H9 (cell line): ENCODE measurements at regions not wholly inside any gene's neighbourhood (a gene's known extent, or its start where the extent isn't known, plus 50 kb on each side); places are given as distances from the start of the nearest gene placed in this dataset.

Source experiments
- DNase-seq: peaks from one replicate; pipeline ENCODE4 v3.0.0-alpha.2; 2017
- H2AFZ ChIP-seq: one replicate; pipeline ENCODE4 v1.6.1; 2013; ENCODE audit warnings: mild to moderate bottlenecking, low read length, control low read depth, moderate library complexity
- H2AK5ac ChIP-seq: 2 replicates; pipeline ENCODE4 v1.6.1; 2013; ENCODE audit warnings: low read length, control low read depth, mixed read lengths; ENCODE audit not compliant: insufficient read length
- H2BK120ac ChIP-seq: one replicate; pipeline ENCODE4 v1.6.1; 2013; ENCODE audit warnings: low read depth, mild to moderate bottlenecking, low read length, control low read depth, inconsistent platforms; ENCODE audit not compliant: poor library complexity, severe bottlenecking
- H2BK12ac ChIP-seq: 2 replicates; pipeline ENCODE4 v1.6.1; 2013; ENCODE audit warnings: low read length, control low read depth, mixed read lengths, low read depth; ENCODE audit not compliant: insufficient read length
- H2BK15ac ChIP-seq: 2 replicates; pipeline ENCODE4 v1.6.1; 2013; ENCODE audit warnings: low read depth, low read length, control low read depth
- H2BK20ac ChIP-seq: one replicate; pipeline ENCODE4 v1.6.1; 2013; ENCODE audit warnings: low read depth, mild to moderate bottlenecking, low read length, control low read depth, inconsistent platforms; ENCODE audit not compliant: poor library complexity, severe bottlenecking
- H2BK5ac ChIP-seq: 2 replicates; pipeline ENCODE4 v1.6.1; 2013; ENCODE audit warnings: low read length, control low read depth, mixed read lengths; ENCODE audit not compliant: insufficient read length
- H3K14ac ChIP-seq: 2 replicates; pipeline ENCODE4 v1.6.1; 2013; ENCODE audit warnings: low read length, control low read depth; ENCODE audit not compliant: insufficient read depth
- H3K18ac ChIP-seq: 2 replicates; pipeline ENCODE4 v1.6.1; 2013; ENCODE audit warnings: low read depth, mild to moderate bottlenecking, mixed read lengths, low read length, control low read depth; ENCODE audit not compliant: insufficient read length
- H3K23ac ChIP-seq: 2 replicates; pipeline ENCODE4 v1.6.1; 2013; ENCODE audit warnings: low read length, control low read depth, mixed read lengths, low read depth; ENCODE audit not compliant: insufficient read length
- H3K23me2 ChIP-seq: 2 replicates; pipeline ENCODE4 v1.6.1; 2013; ENCODE audit warnings: low read depth, mild to moderate bottlenecking, mixed read lengths, low read length, control low read depth; ENCODE audit not compliant: insufficient read length, poor library complexity, severe bottlenecking
- H3K27ac ChIP-seq: 2 replicates; pipeline ENCODE4 v1.5.1; 2013; ENCODE audit warnings: low read length, control low read depth, mixed read lengths, low read depth; ENCODE audit not compliant: insufficient read length
- H3K27me3 ChIP-seq: 2 replicates; pipeline ENCODE4 v1.6.1; 2013; ENCODE audit warnings: low read length, control low read depth, inconsistent platforms; ENCODE audit not compliant: insufficient read depth
- H3K4ac ChIP-seq: 2 replicates; pipeline ENCODE4 v1.6.1; 2013; ENCODE audit warnings: low read depth, mild to moderate bottlenecking, control low read depth, inconsistent platforms, low read length, moderate library complexity
- H3K4me1 ChIP-seq: 2 replicates; pipeline ENCODE4 v1.6.1; 2013; ENCODE audit warnings: low read length, control low read depth, inconsistent platforms; ENCODE audit not compliant: insufficient read depth
- H3K4me2 ChIP-seq: 2 replicates; pipeline ENCODE4 v1.6.1; 2013; ENCODE audit warnings: low read length, control low read depth, mixed read lengths; ENCODE audit not compliant: insufficient read length, insufficient read depth
- H3K56ac ChIP-seq: 2 replicates; pipeline ENCODE4 v1.6.1; 2013; ENCODE audit warnings: low read depth, mild to moderate bottlenecking, mixed read lengths, low read length, control low read depth; ENCODE audit not compliant: insufficient read length
- H3K79me1 ChIP-seq: 2 replicates; pipeline ENCODE4 v1.6.1; 2013; ENCODE audit warnings: low read depth, mild to moderate bottlenecking, moderate library complexity, low read length, control low read depth, inconsistent platforms; ENCODE audit not compliant: insufficient read depth, poor library complexity, severe bottlenecking
- H3K79me2 ChIP-seq: 2 replicates; pipeline ENCODE4 v1.6.1; 2013; ENCODE audit warnings: low read length, control low read depth, inconsistent platforms; ENCODE audit not compliant: insufficient read depth
- H3K9ac ChIP-seq: 2 replicates; pipeline ENCODE4 v1.6.1; 2013; ENCODE audit warnings: low read length, control low read depth, mixed read lengths; ENCODE audit not compliant: insufficient read length; ENCODE audit errors: extremely low read depth
- H3K9me3 ChIP-seq: one replicate; pipeline ENCODE4 v1.6.1; 2013; ENCODE audit warnings: low read depth, low read length, inconsistent platforms; ENCODE audit not compliant: control insufficient read depth
- H3T11ph ChIP-seq: one replicate; pipeline ENCODE4 v1.6.1; 2013; ENCODE audit warnings: mild to moderate bottlenecking, low read length, control low read depth, inconsistent platforms
- H4K20me1 ChIP-seq: one replicate; pipeline ENCODE4 v1.6.1; 2013; ENCODE audit not compliant: control insufficient read depth, insufficient read length, insufficient read depth
- H4K5ac ChIP-seq: 2 replicates; pipeline ENCODE4 v1.6.1; 2013; ENCODE audit warnings: low read depth, mild to moderate bottlenecking, mixed read lengths, low read length, control low read depth; ENCODE audit not compliant: insufficient read length
- H4K8ac ChIP-seq: replicated peaks from 2 replicates; pipeline ENCODE4 v1.6.1; 2013; ENCODE audit warnings: low read length, control low read depth, mixed read lengths, low read depth; ENCODE audit not compliant: insufficient read length
- H4K91ac ChIP-seq: 2 replicates; pipeline ENCODE4 v1.6.1; 2013; ENCODE audit warnings: low read depth, mild to moderate bottlenecking, moderate library complexity, mixed read lengths, low read length, control low read depth; ENCODE audit not compliant: insufficient read length
- H3K27ac Mint-ChIP-seq, 3 experiments: 2 replicates in 2 of 3; 3 replicates in 1 of 3; pipeline ENCODE4 v1.8.0; 2020 to 2021; ENCODE audit warnings: mixed read lengths in 3 of 3, mild to moderate bottlenecking in 1 of 3, moderate library complexity in 1 of 3
- H3K27me3 Mint-ChIP-seq: 2 replicates; pipeline ENCODE4 v1.8.0; 2021; ENCODE audit warnings: low read depth, mild to moderate bottlenecking, moderate library complexity, mixed read lengths
- H3K36me3 Mint-ChIP-seq, 3 experiments: 2 replicates in 2 of 3; 3 replicates in 1 of 3; pipeline ENCODE4 v1.8.0; 2020 to 2021; ENCODE audit warnings: low read depth in 3 of 3, mixed read lengths in 3 of 3; ENCODE audit not compliant: insufficient read depth in 1 of 3
- H3K4me1 Mint-ChIP-seq, 2 experiments: 2 replicates each; pipeline ENCODE4 v1.8.0; 2020; ENCODE audit warnings: mixed read lengths in 2 of 2
- H3K4me3 Mint-ChIP-seq, 2 experiments: 2 replicates in 1 of 2; 3 replicates in 1 of 2; pipeline ENCODE4 v1.8.0; 2020 to 2021; ENCODE audit warnings: mild to moderate bottlenecking in 2 of 2, mixed read lengths in 2 of 2, moderate library complexity in 1 of 2
- H3K9me3 Mint-ChIP-seq, 2 experiments: 2 replicates in 1 of 2; 3 replicates in 1 of 2; pipeline ENCODE4 v1.8.0; 2020; ENCODE audit warnings: mild to moderate bottlenecking in 2 of 2, mixed read lengths in 2 of 2, moderate library complexity in 1 of 2
- WGBS: extraction: QIAGEN DNeasy Blood & Tissue Kit; methylation state at CpG from one replicate; pipeline ENCODE4 v1.1.7; 2013; ENCODE audit warnings: missing lambda C conversion rate, low lambda C conversion rate, mixed read lengths; ENCODE audit not compliant: insufficient read length; ENCODE audit errors: extremely low coverage; 5-methylcytosine and 5-hydroxymethylcytosine counted together
- TF ChIP-seq, protein P1 (sequence below): fragments of 200-600 bp; sonication (generic); conservative IDR thresholded peaks from 3 replicates; pipeline ENCODE4 v1.8.0; 2021; ENCODE audit warnings: antibody characterized with exemption, mild to moderate bottlenecking

DNA sequence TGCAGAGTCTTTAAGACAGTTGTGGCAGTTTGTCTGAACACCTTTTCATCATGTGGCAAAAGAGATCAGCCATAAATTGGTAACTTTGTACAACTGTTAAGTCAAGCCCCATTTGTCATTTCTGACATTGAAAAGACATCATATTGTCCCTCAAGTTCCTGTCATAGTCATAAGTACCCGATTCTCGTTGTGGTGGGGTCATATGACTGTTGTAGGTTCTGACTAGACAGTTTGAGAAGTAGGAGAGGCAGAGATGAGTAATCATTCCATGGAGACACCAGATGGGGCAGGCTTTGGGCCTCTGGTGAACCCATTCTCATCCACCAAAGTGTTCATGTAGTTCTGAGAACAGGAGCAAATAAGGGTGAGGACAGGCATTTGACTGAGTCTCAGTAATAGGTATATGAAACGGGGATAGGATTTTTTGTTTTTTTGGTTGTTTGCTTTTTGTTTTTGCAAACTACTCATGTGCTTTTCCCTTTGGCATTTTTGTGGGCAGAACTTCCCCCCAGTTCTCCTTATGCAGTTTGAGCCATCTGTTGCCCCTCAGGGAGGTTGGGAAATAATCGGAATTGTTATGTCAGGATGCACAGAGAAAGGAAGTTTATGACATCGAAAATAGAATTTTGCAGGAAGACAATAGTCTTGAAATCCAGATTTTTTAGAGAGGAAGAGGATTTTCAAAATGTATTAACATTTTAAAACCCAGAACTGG is 86.9 kb upstream of the KCNE2 start:
- no peak overlapping the region for H3K56ac ChIP-seq
- no peak overlapping the region for H2BK120ac ChIP-seq
- H2BK12ac ChIP-seq, result no peak overlapping the region
- no peaks in the 10 kb centered on the region for H3K27me3 ChIP-seq
- no peak for DNase-seq
- H3K18ac ChIP-seq, result no peak overlapping the region
- H3K4me2 ChIP-seq, result no peak overlapping the region
- H3K9me3 Mint-ChIP-seq, result no peaks in the 10 kb centered on the region; a peak in 1 of 5 replicates
- no peak overlapping the region for H2BK5ac ChIP-seq
- H2BK20ac ChIP-seq, result no peak overlapping the region
- no peak overlapping the region for H3K9ac ChIP-seq
- H4K20me1 ChIP-seq, result no peaks in the 10 kb centered on the region
- no peak overlapping the region for H3K4ac ChIP-seq
- H3K9me3 ChIP-seq, result no peaks in the 10 kb centered on the region
- TF ChIP-seq, protein P1, sequence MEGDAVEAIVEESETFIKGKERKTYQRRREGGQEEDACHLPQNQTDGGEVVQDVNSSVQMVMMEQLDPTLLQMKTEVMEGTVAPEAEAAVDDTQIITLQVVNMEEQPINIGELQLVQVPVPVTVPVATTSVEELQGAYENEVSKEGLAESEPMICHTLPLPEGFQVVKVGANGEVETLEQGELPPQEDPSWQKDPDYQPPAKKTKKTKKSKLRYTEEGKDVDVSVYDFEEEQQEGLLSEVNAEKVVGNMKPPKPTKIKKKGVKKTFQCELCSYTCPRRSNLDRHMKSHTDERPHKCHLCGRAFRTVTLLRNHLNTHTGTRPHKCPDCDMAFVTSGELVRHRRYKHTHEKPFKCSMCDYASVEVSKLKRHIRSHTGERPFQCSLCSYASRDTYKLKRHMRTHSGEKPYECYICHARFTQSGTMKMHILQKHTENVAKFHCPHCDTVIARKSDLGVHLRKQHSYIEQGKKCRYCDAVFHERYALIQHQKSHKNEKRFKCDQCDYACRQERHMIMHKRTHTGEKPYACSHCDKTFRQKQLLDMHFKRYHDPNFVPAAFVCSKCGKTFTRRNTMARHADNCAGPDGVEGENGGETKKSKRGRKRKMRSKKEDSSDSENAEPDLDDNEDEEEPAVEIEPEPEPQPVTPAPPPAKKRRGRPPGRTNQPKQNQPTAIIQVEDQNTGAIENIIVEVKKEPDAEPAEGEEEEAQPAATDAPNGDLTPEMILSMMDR, result no peak
- H3K27ac ChIP-seq, result no peak overlapping the region
- no peaks in the 10 kb centered on the region for H3K79me2 ChIP-seq
- H3K27ac Mint-ChIP-seq, result no peak overlapping the region
- WGBS, result no CpG with 5 or more reads among the region's 5 CpGs
- no peaks in the 10 kb centered on the region for H3K4me1 Mint-ChIP-seq
- no peak overlapping the region for H4K5ac ChIP-seq
- H3K14ac ChIP-seq, result no peak overlapping the region
- H3K27me3 Mint-ChIP-seq, result peaks cover 3% of the 10 kb centered on the region; the same call in 1 of the 2 replicates
- no peak overlapping the region for H3K23ac ChIP-seq
- no peaks in the 10 kb centered on the region for H3K23me2 ChIP-seq
- no peak overlapping the region for H2BK15ac ChIP-seq
- no peak overlapping the region for H4K91ac ChIP-seq
- no peaks in the 10 kb centered on the region for H3K79me1 ChIP-seq
- no peak overlapping the region for H2AFZ ChIP-seq
- no peaks in the 10 kb centered on the region for H3K36me3 Mint-ChIP-seq
- no peak overlapping the region for H2AK5ac ChIP-seq
- H3K4me1 ChIP-seq, result no peaks in the 10 kb centered on the region
- H3T11ph ChIP-seq, result no peak overlapping the region
- H3K4me3 Mint-ChIP-seq, result no peak overlapping the region
- no peak overlapping the region for H4K8ac ChIP-seq
